GM23338 (cell line): ENCODE measurements at regions not wholly inside any gene's neighbourhood (a gene's known extent, or its start where the extent isn't known, plus 50 kb on each side); places are given as distances from the start of the nearest gene placed in this dataset.

Experiments used
- ATAC-seq: fragments of 200-7000 bp; cut with Tn5 transposase; 3 replicates; pipeline ENCODE4 v1.9.1; 2020
- DNase-seq: peaks from one replicate; pipeline ENCODE4 v3.0.0-alpha.2; 2015; ENCODE audit warnings: low spot score
- H2AFZ ChIP-seq: fragments of 200-600 bp; sonication (generic); 2 replicates; pipeline ENCODE4 v1.8.0; 2016; ENCODE audit warnings: antibody characterized with exemption, mild to moderate bottlenecking, moderate library complexity
- H3F3A ChIP-seq: fragments of 200-600 bp; sonication (generic); replicated peaks from 2 replicates; pipeline ENCODE4 v1.8.0; 2017; ENCODE audit warnings: antibody characterized with exemption, mixed run types, low read depth
- H3K27ac ChIP-seq: fragments of 200-600 bp; sonication (generic); 2 replicates; pipeline ENCODE4 v1.6.1; 2016; ENCODE audit warnings: low read depth
- H3K27me3 ChIP-seq: fragments of 200-600 bp; sonication (generic); 2 replicates; pipeline ENCODE4 v1.8.0; 2016; ENCODE audit warnings: mild to moderate bottlenecking, mixed run types, moderate library complexity; ENCODE audit not compliant: insufficient read depth
- H3K36me3 ChIP-seq: fragments of 200-600 bp; sonication (generic); 2 replicates; pipeline ENCODE4 v1.8.0; 2016; ENCODE audit warnings: mild to moderate bottlenecking; ENCODE audit not compliant: insufficient read depth
- H3K4me1 ChIP-seq: fragments of 200-600 bp; sonication (generic); 2 replicates; pipeline ENCODE4 v1.8.0; 2016; ENCODE audit warnings: mild to moderate bottlenecking, moderate library complexity; ENCODE audit not compliant: insufficient read depth
- H3K4me2 ChIP-seq: fragments of 200-600 bp; sonication (generic); 2 replicates; pipeline ENCODE4 v1.7.1; 2017; ENCODE audit warnings: mixed run types
- H3K4me3 ChIP-seq: fragments of 200-600 bp; sonication (generic); 2 replicates; pipeline ENCODE4 v1.6.1; 2016; ENCODE audit warnings: mixed run types
- H3K79me2 ChIP-seq: fragments of 200-600 bp; sonication (generic); replicated peaks from 2 replicates; pipeline ENCODE4 v1.8.0; 2017; ENCODE audit warnings: mild to moderate bottlenecking; ENCODE audit not compliant: insufficient read depth
- H3K9me2 ChIP-seq: fragments of 200-600 bp; sonication (generic); 2 replicates; pipeline ENCODE4 v1.8.0; 2017; ENCODE audit not compliant: insufficient read depth
- H4K20me1 ChIP-seq: fragments of 200-600 bp; sonication (generic); replicated peaks from 2 replicates; pipeline ENCODE4 v1.8.0; 2017; ENCODE audit warnings: mild to moderate bottlenecking; ENCODE audit not compliant: insufficient read depth
- H3K27ac Mint-ChIP-seq: 2 replicates; pipeline ENCODE4 v1.8.0; 2020; ENCODE audit warnings: inconsistent platforms, mild to moderate bottlenecking, moderate library complexity, mixed read lengths
- H3K27me3 Mint-ChIP-seq: 3 replicates; pipeline ENCODE4 v1.8.0; 2022; ENCODE audit warnings: low read depth, mild to moderate bottlenecking, moderate library complexity, mixed read lengths, inconsistent platforms; ENCODE audit not compliant: insufficient read depth, poor library complexity
- H3K36me3 Mint-ChIP-seq: 3 replicates; pipeline ENCODE4 v1.8.0; 2021; ENCODE audit warnings: low read depth, mild to moderate bottlenecking, inconsistent platforms, moderate library complexity, mixed read lengths
- H3K4me1 Mint-ChIP-seq: 3 replicates; pipeline ENCODE4 v1.8.0; 2020; ENCODE audit warnings: mild to moderate bottlenecking, inconsistent platforms, mixed read lengths
- H3K4me3 Mint-ChIP-seq: 3 replicates; pipeline ENCODE4 v1.8.0; 2021; ENCODE audit warnings: moderate library complexity, mild to moderate bottlenecking, inconsistent platforms, mixed read lengths
- H3K9me3 Mint-ChIP-seq: 3 replicates; pipeline ENCODE4 v1.8.0; 2020; ENCODE audit warnings: moderate library complexity, mild to moderate bottlenecking, inconsistent platforms, mixed read lengths
- CREB1 ChIP-seq: fragments of 250-450 bp; sonication (Bioruptor Pico); IDR thresholded peaks from 2 replicates; pipeline ENCODE4 v1.5.0; 2020; ENCODE audit warnings: low read depth, mild to moderate bottlenecking, moderate library complexity
- ETS1 ChIP-seq: IDR thresholded peaks from 2 replicates; pipeline ENCODE4 v1.6.1; 2016; ENCODE audit warnings: antibody characterized with exemption
- EZH2 ChIP-seq: fragments of 200-600 bp; sonication (generic); IDR thresholded peaks from one replicate; pipeline ENCODE4 v1.8.0; 2017; ENCODE audit warnings: antibody characterized with exemption, mild to moderate bottlenecking, low read depth; ENCODE audit not compliant: unreplicated experiment
- JUNB ChIP-seq: IDR thresholded peaks from one replicate; pipeline ENCODE4 v1.6.1; 2016; ENCODE audit warnings: antibody characterized with exemption; ENCODE audit not compliant: unreplicated experiment
- NANOG ChIP-seq: IDR thresholded peaks from 2 replicates; pipeline ENCODE4 v1.6.1; 2016; ENCODE audit warnings: antibody characterized with exemption, borderline replicate concordance
- POLR2AphosphoS5 ChIP-seq: IDR thresholded peaks from 2 replicates; pipeline ENCODE4 v1.6.1; 2016; ENCODE audit warnings: antibody characterized with exemption, low read depth
- REST ChIP-seq: IDR thresholded peaks from one replicate; pipeline ENCODE4 v1.6.1; 2018; ENCODE audit warnings: antibody characterized with exemption; ENCODE audit not compliant: unreplicated experiment
- STAT1 ChIP-seq: IDR thresholded peaks from one replicate; pipeline ENCODE4 v1.6.1; 2016; ENCODE audit warnings: antibody characterized with exemption; ENCODE audit not compliant: unreplicated experiment
- ZNF114 ChIP-seq: fragments of 250-450 bp; sonication (Bioruptor Pico); IDR thresholded peaks from 2 replicates; pipeline ENCODE4 v1.5.0; 2020; ENCODE audit warnings: mild to moderate bottlenecking, moderate library complexity
- ZNF462 ChIP-seq: fragments of 250-450 bp; sonication (Bioruptor Pico); IDR thresholded peaks from 2 replicates; pipeline ENCODE4 v1.5.0; 2020; ENCODE audit warnings: mild to moderate bottlenecking, moderate library complexity
- TF ChIP-seq, protein P1 (sequence below), 2 experiments: fragments of 200-600 bp in 1 of 2; sonication (generic) in 1 of 2; conservative IDR thresholded peaks; 2 replicates each; pipeline versions ENCODE4 v1.5.1 to v1.6.1; 2016 to 2017; ENCODE audit warnings: antibody characterized with exemption in 2 of 2, low read depth in 2 of 2, mild to moderate bottlenecking in 2 of 2, moderate library complexity in 1 of 2

GRCh38 chr9:16304301-16304700 is 566.2 kb downstream of the BNC2 start:
- no peaks in the 10 kb centered on the region for H3K27me3 Mint-ChIP-seq

More at GRCh38 chr9:16304301-16304700, 566.2 kb downstream of the BNC2 start:
- no peaks in the 10 kb centered on the region for H3F3A ChIP-seq
- H2AFZ ChIP-seq: no peak overlapping the region
- no peak overlapping the region for H3K4me2 ChIP-seq
- H3K36me3 Mint-ChIP-seq: no peaks in the 10 kb centered on the region
- ATAC-seq (no peak), DNase-seq (no peak)
- no peaks in the 10 kb centered on the region for H4K20me1 ChIP-seq
- H3K27ac ChIP-seq: no peak overlapping the region
- H3K4me1 ChIP-seq: peaks cover 3% of the 10 kb centered on the region; the same call in 1 of the 2 replicates
- H3K27ac Mint-ChIP-seq: no peak overlapping the region
- TF ChIP-seq EZH2 (no peak), NANOG (no peak), STAT1 (no peak), CREB1 (CRISPR knock-in tag) (no peak), REST (no peak), JUNB (no peak), ZNF114 (CRISPR knock-in tag) (no peak), ZNF462 (CRISPR knock-in tag) (no peak), ETS1 (no peak), POLR2AphosphoS5 (no peak)
- TF ChIP-seq, protein P1, sequence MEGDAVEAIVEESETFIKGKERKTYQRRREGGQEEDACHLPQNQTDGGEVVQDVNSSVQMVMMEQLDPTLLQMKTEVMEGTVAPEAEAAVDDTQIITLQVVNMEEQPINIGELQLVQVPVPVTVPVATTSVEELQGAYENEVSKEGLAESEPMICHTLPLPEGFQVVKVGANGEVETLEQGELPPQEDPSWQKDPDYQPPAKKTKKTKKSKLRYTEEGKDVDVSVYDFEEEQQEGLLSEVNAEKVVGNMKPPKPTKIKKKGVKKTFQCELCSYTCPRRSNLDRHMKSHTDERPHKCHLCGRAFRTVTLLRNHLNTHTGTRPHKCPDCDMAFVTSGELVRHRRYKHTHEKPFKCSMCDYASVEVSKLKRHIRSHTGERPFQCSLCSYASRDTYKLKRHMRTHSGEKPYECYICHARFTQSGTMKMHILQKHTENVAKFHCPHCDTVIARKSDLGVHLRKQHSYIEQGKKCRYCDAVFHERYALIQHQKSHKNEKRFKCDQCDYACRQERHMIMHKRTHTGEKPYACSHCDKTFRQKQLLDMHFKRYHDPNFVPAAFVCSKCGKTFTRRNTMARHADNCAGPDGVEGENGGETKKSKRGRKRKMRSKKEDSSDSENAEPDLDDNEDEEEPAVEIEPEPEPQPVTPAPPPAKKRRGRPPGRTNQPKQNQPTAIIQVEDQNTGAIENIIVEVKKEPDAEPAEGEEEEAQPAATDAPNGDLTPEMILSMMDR (conservative IDR thresholded peaks at IDR 0.05; ENCODE audit: low read depth in 2 of 2): no peak
- no peaks in the 10 kb centered on the region for H3K9me3 Mint-ChIP-seq
- H3K4me3 ChIP-seq: no peak overlapping the region
- H3K4me1 Mint-ChIP-seq: peaks cover 9% of the 10 kb centered on the region; the same call in 2 of the 3 replicates
- H3K79me2 ChIP-seq: no peaks in the 10 kb centered on the region
- no peak overlapping the region for H3K4me3 Mint-ChIP-seq
- H3K36me3 ChIP-seq: no peaks in the 10 kb centered on the region; the same call in 1 of the 2 replicates
- H3K27me3 ChIP-seq: no peaks in the 10 kb centered on the region
- H3K9me2 ChIP-seq: peaks cover 21% of the 10 kb centered on the region
